Testis (tissue), 2 donors: ENCODE measurements at regions not wholly inside any gene's neighbourhood (a gene's known extent, or its start where the extent isn't known, plus 50 kb on each side); places are given as distances from the start of the nearest gene placed in this dataset.

Experiments
- DNase-seq: peaks from one replicate; pipeline ENCODE4 v3.0.0-alpha.2; 2019
- H3K27ac ChIP-seq, 2 donors: fragments of 200-600 bp; sonication (generic); one replicate each; pipeline ENCODE4 v1.5.1; 2019
- H3K27me3 ChIP-seq: fragments of 200-600 bp; sonication (generic); one replicate; pipeline ENCODE4 v1.5.1; 2019
- H3K36me3 ChIP-seq: fragments of 200-600 bp; sonication (generic); one replicate; pipeline ENCODE4 v1.5.1; 2017; ENCODE audit warnings: low read depth; ENCODE audit errors: missing control alignments
- H3K4me1 ChIP-seq: fragments of 200-600 bp; sonication (generic); one replicate; pipeline ENCODE4 v1.5.1; 2019
- H3K4me3 ChIP-seq, 2 donors: fragments of 200-600 bp; sonication (generic); one replicate each; pipeline ENCODE4 v1.5.1; 2017 to 2019
- H3K9me3 ChIP-seq: fragments of 200-600 bp; sonication (generic); one replicate; pipeline ENCODE4 v1.5.1; 2017
- POLR2A ChIP-seq: fragments of 450-650 bp; IDR thresholded peaks from one replicate; pipeline ENCODE4 v1.6.1; 2017; ENCODE audit warnings: antibody characterized with exemption, mild to moderate bottlenecking, moderate library complexity
- WGBS, 2 donors: methylation state at CpG; one replicate each; pipeline ENCODE4 v1.1.5; 2018; 5-methylcytosine and 5-hydroxymethylcytosine counted together
- intact Hi-C: fragments of 100-400 bp; cut with DNase I; formaldehyde crosslinking; loops from one replicate; pipeline ENCODE4 v1.15.1; 2023; ENCODE audit warnings: low total_unique reads
- TF ChIP-seq, protein P1 (sequence below), 3 experiments: fragments of 450-650 bp in 2 of 3; fragments of 200-600 bp in 1 of 3; sonication (generic) in 1 of 3; IDR thresholded peaks; one replicate each; pipeline ENCODE4 v1.5.1; 2016 to 2019; ENCODE audit warnings: antibody characterized with exemption in 3 of 3, mild to moderate bottlenecking in 2 of 3, moderate library complexity in 1 of 3

DNA sequence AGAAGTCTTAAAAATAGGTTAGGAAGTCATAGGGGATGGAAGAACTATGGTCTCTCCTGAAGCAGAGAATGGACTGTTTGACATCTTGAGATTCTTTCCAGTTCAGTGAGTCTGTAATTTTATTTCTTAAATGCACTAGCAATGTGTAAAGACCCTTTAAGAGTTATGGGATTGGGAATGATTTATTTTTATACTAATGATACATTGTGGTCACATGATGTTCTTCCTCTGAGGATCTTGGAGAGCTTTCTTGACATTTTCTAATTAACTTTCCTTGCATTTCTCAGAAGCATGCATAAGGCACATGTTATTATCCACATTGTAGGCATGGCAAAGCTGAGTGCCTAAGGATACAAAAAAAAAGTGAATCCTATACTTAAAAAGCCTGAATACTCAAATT is 507.6 kb upstream of the NRSN1 start:
- no peak overlapping the region for H3K4me3 ChIP-seq
- H3K36me3 ChIP-seq, result no peaks in the 10 kb centered on the region
- H3K4me1 ChIP-seq, result no peaks in the 10 kb centered on the region
- H3K27ac ChIP-seq, result no peak overlapping the region
- DNase-seq, result no peak
- H3K9me3 ChIP-seq, result no peaks in the 10 kb centered on the region
- intact Hi-C loops, result no loop called here
- TF ChIP-seq, protein P1, sequence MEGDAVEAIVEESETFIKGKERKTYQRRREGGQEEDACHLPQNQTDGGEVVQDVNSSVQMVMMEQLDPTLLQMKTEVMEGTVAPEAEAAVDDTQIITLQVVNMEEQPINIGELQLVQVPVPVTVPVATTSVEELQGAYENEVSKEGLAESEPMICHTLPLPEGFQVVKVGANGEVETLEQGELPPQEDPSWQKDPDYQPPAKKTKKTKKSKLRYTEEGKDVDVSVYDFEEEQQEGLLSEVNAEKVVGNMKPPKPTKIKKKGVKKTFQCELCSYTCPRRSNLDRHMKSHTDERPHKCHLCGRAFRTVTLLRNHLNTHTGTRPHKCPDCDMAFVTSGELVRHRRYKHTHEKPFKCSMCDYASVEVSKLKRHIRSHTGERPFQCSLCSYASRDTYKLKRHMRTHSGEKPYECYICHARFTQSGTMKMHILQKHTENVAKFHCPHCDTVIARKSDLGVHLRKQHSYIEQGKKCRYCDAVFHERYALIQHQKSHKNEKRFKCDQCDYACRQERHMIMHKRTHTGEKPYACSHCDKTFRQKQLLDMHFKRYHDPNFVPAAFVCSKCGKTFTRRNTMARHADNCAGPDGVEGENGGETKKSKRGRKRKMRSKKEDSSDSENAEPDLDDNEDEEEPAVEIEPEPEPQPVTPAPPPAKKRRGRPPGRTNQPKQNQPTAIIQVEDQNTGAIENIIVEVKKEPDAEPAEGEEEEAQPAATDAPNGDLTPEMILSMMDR (IDR thresholded peaks at IDR 0.05), result no peak
- TF ChIP-seq POLR2A, result no peak
- H3K27me3 ChIP-seq, result no peaks in the 10 kb centered on the region

DNA sequence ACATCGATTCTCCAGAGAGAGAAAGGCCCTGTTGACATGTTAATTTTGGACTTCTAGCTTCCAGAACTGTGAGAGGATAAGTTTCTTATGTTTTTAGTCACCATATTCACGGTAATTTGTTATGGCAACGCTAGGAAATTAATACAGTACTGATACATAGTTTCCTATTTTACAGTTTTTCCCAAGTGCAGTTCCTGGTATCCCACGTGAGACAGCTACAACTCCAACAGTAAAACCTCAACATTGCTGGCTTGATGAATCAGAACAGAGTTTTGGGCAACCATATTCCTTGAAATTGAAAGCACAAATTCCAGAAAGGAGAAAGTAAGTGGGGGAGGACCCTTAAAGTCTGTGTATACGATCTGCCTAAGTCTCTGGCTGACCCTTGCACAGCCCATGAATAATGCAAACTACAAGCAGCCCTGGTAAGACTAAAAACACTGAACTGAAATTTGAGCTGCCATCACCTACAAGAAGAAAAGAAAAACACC is 505.1 kb upstream of the NRSN1 start:
- H3K36me3 ChIP-seq, result no peaks in the 10 kb centered on the region
- no peaks in the 10 kb centered on the region for H3K9me3 ChIP-seq
- no peak for TF ChIP-seq POLR2A
- TF ChIP-seq, protein P1 (IDR thresholded peaks at IDR 0.05), result no peak
- intact Hi-C loops, result no loop called here
- H3K4me1 ChIP-seq, result no peaks in the 10 kb centered on the region
- no peak for DNase-seq
- WGBS, 2 donors, result 51 to 52% methylated on average over 5 of the region's 5 CpGs
- H3K4me3 ChIP-seq, result no peak overlapping the region
- H3K27ac ChIP-seq, result no peak overlapping the region
- H3K27me3 ChIP-seq, result no peaks in the 10 kb centered on the region

DNA sequence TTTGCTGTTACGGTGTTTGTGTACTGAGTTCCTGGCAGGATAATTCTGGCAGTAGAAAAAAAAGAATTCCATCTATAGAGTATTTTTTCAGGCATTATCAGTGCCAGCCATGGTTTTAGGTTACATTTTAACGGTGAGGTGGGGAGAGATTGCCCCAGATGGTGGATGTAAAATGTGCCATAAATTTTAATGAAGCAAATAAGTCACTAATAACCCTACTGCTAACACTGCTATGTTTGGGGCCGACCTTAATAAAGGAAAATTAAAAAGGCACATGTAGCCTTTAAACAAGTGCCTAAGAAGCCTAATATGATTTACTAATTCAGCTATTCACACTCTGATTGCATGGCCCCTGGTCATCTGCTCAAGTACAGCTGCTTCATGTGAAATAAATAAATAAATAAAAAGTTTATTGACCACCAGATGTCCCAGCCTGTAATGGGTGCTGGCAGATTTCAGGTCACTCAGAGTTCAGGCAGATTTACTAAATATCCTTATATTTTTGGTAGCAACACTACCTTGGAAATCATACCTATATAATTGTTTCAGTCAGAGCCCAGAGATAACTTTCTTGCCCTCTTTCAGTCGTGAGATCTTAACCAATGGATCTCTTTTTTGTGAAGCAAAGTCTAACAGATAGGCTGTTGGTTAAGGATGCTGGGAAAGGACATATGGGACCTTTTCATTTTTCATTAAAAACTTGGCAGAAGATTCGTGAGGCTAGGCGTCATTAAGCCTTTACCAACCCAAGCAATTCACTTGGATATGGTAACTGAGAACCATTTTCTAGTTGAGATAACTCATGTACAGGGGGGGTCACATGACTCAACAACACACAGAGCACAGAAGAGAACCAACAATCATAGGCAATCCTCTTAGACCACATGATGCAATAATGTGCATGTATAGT is 495.0 kb upstream of the NRSN1 start:
- TF ChIP-seq, protein P1 (IDR thresholded peaks at IDR 0.05), result no peak
- no peak for TF ChIP-seq POLR2A
- Histone ChIP-seq H3K27ac (no peak overlapping the region), H3K36me3 (no peaks in the 10 kb centered on the region), H3K4me1 (no peaks in the 10 kb centered on the region), H3K4me3 (no peak overlapping the region), H3K27me3 (no peaks in the 10 kb centered on the region), H3K9me3 (no peaks in the 10 kb centered on the region)
- no peak for DNase-seq
- intact Hi-C loops, result no loop called here
- WGBS, 2 donors, result 73% methylated on average over 6 of the region's 6 CpGs

DNA sequence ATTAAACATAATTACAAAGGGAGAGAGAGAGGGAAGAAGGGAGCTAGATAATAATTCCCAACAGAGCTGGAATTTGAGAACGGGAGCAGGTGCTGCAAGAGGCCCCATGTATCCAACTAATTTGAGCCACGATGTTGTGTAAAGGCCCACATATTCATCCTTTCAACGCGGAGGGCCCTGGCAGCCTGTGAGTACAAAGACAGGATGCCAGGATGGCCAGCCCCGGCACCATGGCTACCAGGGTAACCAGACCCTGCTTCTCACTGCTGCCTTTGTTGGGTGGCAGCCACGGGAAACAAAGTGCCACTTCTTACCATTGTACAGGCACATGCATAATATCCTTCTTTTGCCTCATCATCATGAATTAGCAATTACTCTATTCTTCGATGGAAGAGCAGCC is 492.0 kb upstream of the NRSN1 start:
- H3K36me3 ChIP-seq, result no peaks in the 10 kb centered on the region
- TF ChIP-seq POLR2A, result no peak
- TF ChIP-seq, protein P1 (IDR thresholded peaks at IDR 0.05), result no peak
- DNase-seq, result no peak
- 76 to 80% methylated on average over 7 of the region's 7 CpGs for WGBS, 2 donors
- H3K27ac ChIP-seq, result no peak overlapping the region
- no peaks in the 10 kb centered on the region for H3K27me3 ChIP-seq
- H3K4me1 ChIP-seq, result no peaks in the 10 kb centered on the region
- H3K4me3 ChIP-seq, result no peak overlapping the region
- intact Hi-C loops, result no loop called here
- H3K9me3 ChIP-seq, result no peaks in the 10 kb centered on the region

DNA sequence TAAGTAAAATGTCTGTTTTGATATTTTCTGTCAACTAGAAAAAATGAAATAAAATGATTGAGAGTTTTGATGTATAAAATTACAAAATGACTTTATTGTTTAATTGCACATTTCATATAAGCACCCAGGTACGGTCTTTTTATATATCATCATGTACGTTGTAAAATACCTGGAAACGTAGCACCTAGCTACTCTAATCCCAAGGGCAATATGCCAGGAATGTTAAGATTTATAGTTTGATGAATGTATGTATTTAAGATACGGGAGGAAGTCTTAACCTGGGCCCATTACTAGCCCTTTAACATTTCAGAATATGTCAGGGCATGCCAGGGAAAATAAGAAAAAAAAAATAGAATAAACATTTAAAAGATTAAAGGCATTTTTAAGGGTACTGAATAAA is 490.9 kb upstream of the NRSN1 start:
- intact Hi-C loops, result no loop called here
- DNase-seq, result no peak
- Histone ChIP-seq H3K9me3 (no peaks in the 10 kb centered on the region), H3K27me3 (no peaks in the 10 kb centered on the region), H3K4me1 (no peaks in the 10 kb centered on the region), H3K36me3 (no peaks in the 10 kb centered on the region), H3K27ac (no peak overlapping the region), H3K4me3 (no peak overlapping the region)
- 92 to 93% methylated on average over 4 of the region's 4 CpGs for WGBS, 2 donors
- no peak for TF ChIP-seq POLR2A
- TF ChIP-seq, protein P1 (IDR thresholded peaks at IDR 0.05), result no peak
